ENCODE measurements at regions not wholly inside any gene's neighbourhood (a gene's known extent, or its start where the extent isn't known, plus 50 kb on each side); places are given as distances from the start of the nearest gene placed in this dataset.

- TF ChIP-seq CTCF (IDR thresholded peaks at IDR 0.05 in 8 of 11, conservative IDR thresholded peaks at IDR 0.05 in 3 of 11) (no peak), POLR2A (IDR thresholded peaks at IDR 0.05) (no peak), POLR2AphosphoS5 (IDR thresholded peaks at IDR 0.05) (no peak)
Measured at GRCh38 chr10:90977162-90977854, 56.4 kb upstream of the ANKRD1 start.
